Bronchial epithelial cell (primary cell): ENCODE measurements at regions not wholly inside any gene's neighbourhood (a gene's known extent, or its start where the extent isn't known, plus 50 kb on each side); places are given as distances from the start of the nearest gene placed in this dataset.
"Not testable (repeated sequence)": the region's sequence is repeated elsewhere in the genome, so short reads cannot be mapped to it uniquely, and the experiment has no call there.

Experiments used
- DNase-seq: peaks from one replicate; pipeline ENCODE4 v3.0.0-alpha.2; 2010; ENCODE audit warnings: low read depth
- FAIRE-seq: peaks from 2 replicates; lab custom pipeline; 2011; peaks lifted over from hg19 to GRCh38; lab: Jason Lieb, UNC
- H3K27me3 ChIP-seq: 2 replicates; pipeline ENCODE4 v1.5.1; 2011; ENCODE audit warnings: low read length; ENCODE audit not compliant: control insufficient read depth, insufficient read depth
- H3K36me3 ChIP-seq: 2 replicates; pipeline ENCODE4 v1.5.1; 2011; ENCODE audit warnings: low read length; ENCODE audit not compliant: control insufficient read depth, insufficient read depth
- H3K4me3 ChIP-seq: 2 replicates; pipeline ENCODE4 v1.5.1; 2011; ENCODE audit warnings: mild to moderate bottlenecking, low read depth, low read length, control low read depth
- TF ChIP-seq, protein P1 (sequence below): IDR thresholded peaks from 2 replicates; pipeline ENCODE4 v1.5.1; 2011; ENCODE audit warnings: mild to moderate bottlenecking, moderate library complexity, low read length, control low read depth, inconsistent platforms; ENCODE audit not compliant: insufficient read depth, severe bottlenecking

DNA sequence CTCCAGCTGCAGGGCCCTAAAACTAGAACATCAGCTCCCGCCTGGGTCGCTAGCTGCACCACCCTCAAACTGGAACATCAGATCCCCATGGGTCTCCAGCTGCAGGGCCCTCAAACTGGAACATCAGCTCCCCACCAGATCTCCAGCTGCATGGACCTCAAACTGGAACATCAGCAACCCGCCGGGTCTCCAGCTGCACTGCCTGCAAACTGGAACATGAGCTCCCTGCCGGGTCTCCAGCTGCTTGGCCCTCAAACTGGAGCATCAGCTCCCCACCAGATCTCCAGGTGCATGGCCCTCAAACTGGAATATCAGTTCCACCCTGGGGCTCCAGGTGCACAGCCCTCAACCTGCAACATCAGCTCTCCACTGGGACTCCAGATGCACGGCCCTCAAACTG lies 82.7 kb downstream of the TFRC start:
- not testable (repeated sequence) for H3K27me3 ChIP-seq, FAIRE-seq, DNase-seq

DNA sequence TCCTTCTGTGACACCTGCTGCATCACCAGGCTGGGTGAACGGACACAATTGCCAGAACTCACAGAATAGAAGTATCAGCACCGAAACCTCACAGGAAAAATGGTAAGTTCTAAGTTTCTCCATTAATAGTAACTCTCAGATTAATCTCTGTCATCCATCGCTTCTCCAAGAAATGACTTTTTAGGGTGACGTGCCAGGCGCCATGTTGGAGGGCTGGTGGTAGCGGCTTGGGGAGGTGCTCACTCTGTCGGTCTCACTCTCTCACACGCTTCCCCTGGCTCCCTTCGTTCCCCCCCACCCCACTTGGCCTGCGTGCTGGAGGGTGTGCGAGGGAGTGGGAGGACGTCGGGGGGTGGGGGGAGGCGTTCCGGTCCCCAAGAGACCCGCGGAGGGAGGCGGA lies 85.6 kb downstream of the TFRC start:
- not testable (repeated sequence) for DNase-seq, H3K27me3 ChIP-seq, FAIRE-seq, H3K4me3 ChIP-seq, H3K36me3 ChIP-seq

More for the DNA sequence above, 82.7 kb downstream of the TFRC start:
- H3K36me3 ChIP-seq, H3K4me3 ChIP-seq: not testable (repeated sequence)

DNA sequence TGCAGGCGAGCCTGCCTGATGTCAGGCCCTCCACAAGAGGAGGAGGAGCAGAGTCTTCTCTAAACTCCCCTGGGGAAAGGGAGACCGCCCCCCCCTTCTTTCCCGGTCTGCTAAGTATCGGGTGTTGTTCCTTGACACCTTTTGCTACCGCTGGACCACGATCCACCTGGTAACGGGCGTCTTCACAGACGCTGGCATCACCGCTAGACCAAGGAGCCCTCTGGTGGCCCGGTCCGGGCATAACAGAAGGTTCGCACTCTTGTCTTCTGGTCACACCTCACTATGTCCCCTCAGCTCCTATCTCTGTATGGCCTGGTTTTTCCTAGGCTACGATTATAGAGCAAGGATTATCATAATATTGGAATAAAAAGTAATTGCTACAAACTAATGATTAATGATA lies 86.0 kb upstream of the TNK2 start:
- not testable (repeated sequence) for H3K27me3 ChIP-seq, H3K36me3 ChIP-seq, H3K4me3 ChIP-seq, FAIRE-seq
- DNase-seq, result peak; percentile 39
- TF ChIP-seq, protein P1, sequence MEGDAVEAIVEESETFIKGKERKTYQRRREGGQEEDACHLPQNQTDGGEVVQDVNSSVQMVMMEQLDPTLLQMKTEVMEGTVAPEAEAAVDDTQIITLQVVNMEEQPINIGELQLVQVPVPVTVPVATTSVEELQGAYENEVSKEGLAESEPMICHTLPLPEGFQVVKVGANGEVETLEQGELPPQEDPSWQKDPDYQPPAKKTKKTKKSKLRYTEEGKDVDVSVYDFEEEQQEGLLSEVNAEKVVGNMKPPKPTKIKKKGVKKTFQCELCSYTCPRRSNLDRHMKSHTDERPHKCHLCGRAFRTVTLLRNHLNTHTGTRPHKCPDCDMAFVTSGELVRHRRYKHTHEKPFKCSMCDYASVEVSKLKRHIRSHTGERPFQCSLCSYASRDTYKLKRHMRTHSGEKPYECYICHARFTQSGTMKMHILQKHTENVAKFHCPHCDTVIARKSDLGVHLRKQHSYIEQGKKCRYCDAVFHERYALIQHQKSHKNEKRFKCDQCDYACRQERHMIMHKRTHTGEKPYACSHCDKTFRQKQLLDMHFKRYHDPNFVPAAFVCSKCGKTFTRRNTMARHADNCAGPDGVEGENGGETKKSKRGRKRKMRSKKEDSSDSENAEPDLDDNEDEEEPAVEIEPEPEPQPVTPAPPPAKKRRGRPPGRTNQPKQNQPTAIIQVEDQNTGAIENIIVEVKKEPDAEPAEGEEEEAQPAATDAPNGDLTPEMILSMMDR, result peak; percentile 64

DNA sequence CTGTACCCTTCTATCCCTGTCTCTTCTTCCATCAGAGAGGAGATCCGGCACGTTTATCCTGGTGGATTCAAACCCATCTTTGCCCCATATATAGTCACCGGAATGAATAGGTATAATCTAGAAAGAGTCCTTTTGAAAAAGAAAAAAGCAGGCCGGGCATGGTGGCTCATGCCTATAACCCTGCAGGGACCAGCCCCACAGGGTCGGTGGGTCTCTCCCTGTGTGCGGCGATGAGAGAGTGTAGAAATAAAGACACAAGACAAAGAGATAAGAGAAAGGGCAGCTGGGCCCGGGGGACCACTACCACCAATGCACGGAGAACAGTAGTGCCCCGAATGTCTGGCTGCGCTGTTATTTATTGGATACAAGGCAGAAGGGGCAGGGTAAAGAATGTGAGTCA lies 85.3 kb upstream of the TNK2 start:
- H3K27me3 ChIP-seq, H3K4me3 ChIP-seq: not testable (repeated sequence)

GRCh38 chr3:195992956-195993595 lies 84.7 kb upstream of the TNK2 start:
- H3K27me3 ChIP-seq, H3K4me3 ChIP-seq, FAIRE-seq, H3K36me3 ChIP-seq, DNase-seq: not testable (repeated sequence)

More for the DNA sequence above, 85.3 kb upstream of the TNK2 start:
- not testable (repeated sequence) for DNase-seq, H3K36me3 ChIP-seq, FAIRE-seq

GRCh38 chr3:195991986-195992385 lies 83.6 kb upstream of the TNK2 start:
- not testable (repeated sequence) for H3K36me3 ChIP-seq, DNase-seq, FAIRE-seq, H3K27me3 ChIP-seq, H3K4me3 ChIP-seq

- not testable (repeated sequence) for H3K36me3 ChIP-seq, H3K4me3 ChIP-seq, DNase-seq, H3K27me3 ChIP-seq, FAIRE-seq
Measured at GRCh38 chr3:195991243-195991642, 82.9 kb upstream of the TNK2 start.

- peak overlapping the region; percentile 57 for H3K4me3 ChIP-seq
- not testable (repeated sequence) for H3K36me3 ChIP-seq, H3K27me3 ChIP-seq, DNase-seq, FAIRE-seq
Measured at GRCh38 chr3:195990841-195991174, 82.5 kb upstream of the TNK2 start.

DNA sequence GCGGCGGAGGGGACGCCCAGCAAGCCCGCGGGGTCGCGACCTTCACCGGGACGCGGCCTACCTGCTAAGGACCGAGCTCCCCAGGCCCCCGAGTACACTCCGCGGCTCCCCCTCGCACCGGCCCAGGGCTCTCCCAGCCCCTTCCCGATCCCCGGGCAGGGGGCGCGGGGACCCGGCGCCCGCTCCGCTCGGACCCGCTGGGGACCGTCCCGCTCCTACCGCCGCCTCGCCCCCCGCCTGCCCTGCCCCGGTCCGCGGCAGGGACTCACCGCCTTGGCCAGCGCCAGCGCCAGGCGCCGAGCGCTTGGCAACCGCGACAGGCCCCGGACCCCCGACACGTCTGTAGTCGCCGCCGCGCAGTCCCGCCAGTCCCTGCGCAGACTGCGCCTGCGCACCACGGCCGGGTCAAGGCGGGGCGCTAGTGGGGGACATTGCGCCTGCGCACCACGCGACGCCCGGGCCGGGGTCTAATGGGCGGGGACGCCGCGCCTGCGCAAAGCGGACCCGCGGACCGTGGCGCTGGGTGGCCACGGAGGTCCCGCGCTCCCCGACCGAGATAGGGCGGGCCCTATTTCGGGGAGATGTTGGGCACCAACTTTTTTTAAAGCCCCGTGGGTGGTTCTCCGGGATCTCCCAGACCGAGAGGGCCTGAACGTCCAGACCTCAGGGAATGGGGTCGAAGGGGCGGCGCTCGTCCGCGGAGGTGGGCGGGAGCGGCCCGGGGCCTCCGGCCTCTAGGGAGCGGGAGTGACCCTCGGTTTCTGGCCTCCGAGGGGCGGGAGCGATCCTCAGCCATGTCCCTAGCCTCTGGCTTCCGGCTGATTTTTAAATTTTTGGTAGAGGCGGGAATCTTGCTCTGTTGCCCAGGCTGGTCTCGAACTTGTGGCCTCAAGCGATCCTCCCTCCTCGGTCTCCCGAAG lies 81.8 kb upstream of the TNK2 start:
- not testable (repeated sequence) for H3K36me3 ChIP-seq, H3K27me3 ChIP-seq, FAIRE-seq
- peak overlapping the region; percentile 57 for H3K4me3 ChIP-seq
- DNase-seq, result peak; percentile 28

DNA sequence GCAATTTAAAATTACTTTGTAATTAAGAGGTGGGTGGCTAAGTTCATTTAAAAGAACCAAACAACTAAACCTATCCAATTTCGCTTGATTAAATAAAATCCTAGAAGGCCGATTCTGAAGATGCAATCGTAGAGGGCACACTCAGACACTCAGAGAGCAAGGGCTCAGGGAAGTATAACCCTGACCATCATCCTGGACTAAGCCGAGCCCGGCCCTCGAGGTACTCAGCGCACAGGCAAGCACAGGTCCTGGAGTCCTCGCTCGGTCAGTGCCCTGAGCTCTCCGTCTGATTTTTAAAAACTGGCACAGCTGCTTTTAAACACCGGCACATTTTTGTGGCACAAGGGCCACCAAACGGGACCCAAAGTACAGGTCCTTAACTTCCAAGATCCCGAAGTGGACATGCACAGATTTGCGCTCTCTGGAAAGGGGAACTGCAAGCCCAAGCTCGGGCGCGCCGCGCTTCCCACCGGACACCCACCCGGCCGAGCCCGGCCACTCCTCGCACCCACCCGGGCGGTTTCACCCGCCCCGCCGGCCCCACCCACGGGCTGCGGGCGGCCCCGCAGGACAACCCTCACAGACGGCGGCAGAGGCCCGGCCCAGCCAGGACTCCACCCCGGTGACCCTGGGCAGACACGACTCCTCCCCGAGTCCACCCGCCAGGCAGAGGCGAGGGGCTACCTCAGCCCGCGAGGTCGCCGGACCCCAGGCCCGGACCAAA lies 81.0 kb upstream of the TNK2 start:
- not testable (repeated sequence) for H3K27me3 ChIP-seq, FAIRE-seq, H3K36me3 ChIP-seq, DNase-seq
- H3K4me3 ChIP-seq, result peak overlapping the region; percentile 50

GRCh38 chr3:195988764-195989163 lies 80.4 kb upstream of the TNK2 start:
- H3K4me3 ChIP-seq, FAIRE-seq, H3K36me3 ChIP-seq, DNase-seq, H3K27me3 ChIP-seq: not testable (repeated sequence)

DNA sequence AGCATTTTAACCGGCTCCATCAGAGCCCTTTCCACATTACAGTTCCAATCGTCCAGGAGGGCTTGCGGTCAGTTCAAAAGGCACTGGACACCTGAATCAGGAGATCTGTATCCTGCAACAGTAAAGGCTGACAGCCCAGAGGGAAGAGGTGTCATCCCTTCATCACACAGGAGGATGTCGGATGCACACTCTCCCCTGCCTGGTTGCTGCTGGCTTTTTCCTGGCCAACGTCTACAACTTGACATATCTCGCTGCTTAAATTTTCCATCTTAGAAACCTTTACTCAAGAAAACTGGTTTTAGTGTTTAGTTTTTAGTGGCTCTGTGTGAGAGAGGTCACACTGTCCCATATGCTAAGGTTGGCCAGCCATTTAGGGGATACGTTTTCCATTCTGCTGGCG lies 78.7 kb upstream of the TNK2 start:
- not testable (repeated sequence) for H3K36me3 ChIP-seq, H3K27me3 ChIP-seq, FAIRE-seq, H3K4me3 ChIP-seq, DNase-seq

GRCh38 chr3:195986576-195986975 lies 78.2 kb upstream of the TNK2 start:
- not testable (repeated sequence) for H3K4me3 ChIP-seq, FAIRE-seq, H3K36me3 ChIP-seq, H3K27me3 ChIP-seq, DNase-seq
